HG02884 (cell line): ENCODE measurements at regions not wholly inside any gene's neighbourhood (a gene's known extent, or its start where the extent isn't known, plus 50 kb on each side); places are given as distances from the start of the nearest gene placed in this dataset.
"Not testable (repeated sequence)": the region's sequence is repeated elsewhere in the genome, so short reads cannot be mapped to it uniquely, and the experiment has no call there.

Source experiments
- ATAC-seq: cut with Tn5 transposase; IDR thresholded peaks from one replicate; pipeline ENCODE4 v1.9.1; 2021; ENCODE audit warnings: mild to moderate bottlenecking, moderate library complexity; ENCODE audit not compliant: unreplicated experiment

GRCh38 chr5:124956471-124957029, 210.1 kb upstream of the ZNF608 start:
- no peak for ATAC-seq

- ATAC-seq: no peak
Measured at GRCh38 chr5:124957063-124957462, 210.6 kb upstream of the ZNF608 start.

- ATAC-seq: no peak
Measured at GRCh38 chr5:124960266-124960665, 213.8 kb upstream of the ZNF608 start.

GRCh38 chr5:124961521-124961920, 215.1 kb upstream of the ZNF608 start:
- ATAC-seq: no peak

- ATAC-seq: no peak
Measured at GRCh38 chr5:124962111-124962510, 215.7 kb upstream of the ZNF608 start.

- no peak for ATAC-seq
Measured at GRCh38 chr5:124962735-124963134, 216.3 kb upstream of the ZNF608 start.

- ATAC-seq: no peak
Measured at GRCh38 chr5:124963236-124963919, 216.9 kb upstream of the ZNF608 start.

- ATAC-seq: not testable (repeated sequence)
Measured at GRCh38 chr5:124966741-124967140, 220.3 kb upstream of the ZNF608 start.

GRCh38 chr5:124970381-124970780, 223.9 kb upstream of the ZNF608 start:
- ATAC-seq: not testable (repeated sequence)

GRCh38 chr5:124972703-124973102, 226.3 kb upstream of the ZNF608 start:
- ATAC-seq: no peak

- ATAC-seq: no peak
Measured at GRCh38 chr5:124973661-124974060, 227.2 kb upstream of the ZNF608 start.

GRCh38 chr5:124976086-124976485, 229.6 kb upstream of the ZNF608 start:
- ATAC-seq: no peak

GRCh38 chr5:124979251-124979650, 232.8 kb upstream of the ZNF608 start:
- ATAC-seq: no peak

- peak; percentile 90 for ATAC-seq
Measured at GRCh38 chr5:124980163-124980941, 233.9 kb upstream of the ZNF608 start.

GRCh38 chr5:124981901-124982300, 235.5 kb upstream of the ZNF608 start:
- ATAC-seq: no peak

- no peak for ATAC-seq
Measured at GRCh38 chr5:124986170-124986569, 239.7 kb upstream of the ZNF608 start.

GRCh38 chr5:124986667-124987066, 240.2 kb upstream of the ZNF608 start:
- no peak for ATAC-seq

- ATAC-seq: not testable (repeated sequence)
Measured at GRCh38 chr5:124987786-124988185, 241.3 kb upstream of the ZNF608 start.

GRCh38 chr5:124990723-124991122, 244.3 kb upstream of the ZNF608 start:
- no peak for ATAC-seq

GRCh38 chr5:124995421-124995820, 249.0 kb upstream of the ZNF608 start:
- no peak for ATAC-seq

GRCh38 chr5:124996023-124996763, 249.8 kb upstream of the ZNF608 start:
- ATAC-seq: no peak

GRCh38 chr5:124996764-124997077, 250.3 kb upstream of the ZNF608 start:
- no peak for ATAC-seq
